Activated CD4-positive, alpha-beta T cell treated with anti-CD3 and anti-CD28 coated beads for 36 hours (primary cell): ENCODE measurements at regions not wholly inside any gene's neighbourhood (a gene's known extent, or its start where the extent isn't known, plus 50 kb on each side); places are given as distances from the start of the nearest gene placed in this dataset.

Experiments used
- ATAC-seq: fragments of 200-7000 bp; cut with Tn5 transposase; one replicate; pipeline ENCODE4 v1.10.0; 2021; ENCODE audit warnings: mild to moderate bottlenecking, moderate library complexity
- CTCF ChIA-PET: fragments of 350-600 bp; sonication (Branson Sonifier 250); formaldehyde crosslinking; loops from one replicate; lab custom pipeline; 2021; ENCODE audit warnings: antibody characterized with exemption; lab: Charles Lee
- POLR2A ChIA-PET: fragments of 350-600 bp; sonication (Branson Sonifier 250); formaldehyde crosslinking; loops from one replicate; lab custom pipeline; 2021; ENCODE audit warnings: antibody characterized with exemption, inconsistent platforms; lab: Charles Lee
- DNase-seq: peaks from one replicate; pipeline ENCODE4 v3.0.0-alpha.2; 2020
- H3K27ac Mint-ChIP-seq: one replicate; pipeline ENCODE4 v1.8.0; 2021; ENCODE audit warnings: mixed read lengths
- H3K27me3 Mint-ChIP-seq: one replicate; pipeline ENCODE4 v1.8.0; 2021; ENCODE audit warnings: mixed read lengths
- H3K36me3 Mint-ChIP-seq: one replicate; pipeline ENCODE4 v1.8.0; 2021; ENCODE audit warnings: low read depth, mixed read lengths
- H3K4me1 Mint-ChIP-seq: one replicate; pipeline ENCODE4 v1.8.0; 2021; ENCODE audit warnings: mixed read lengths
- H3K4me3 Mint-ChIP-seq: one replicate; pipeline ENCODE4 v1.8.0; 2021; ENCODE audit warnings: mild to moderate bottlenecking, moderate library complexity, mixed read lengths
- H3K9me3 Mint-ChIP-seq: one replicate; pipeline ENCODE4 v1.8.0; 2021; ENCODE audit warnings: low read depth, mixed read lengths
- intact Hi-C, 2 experiments: fragments of 100-400 bp; cut with DNase I in 1 of 2; cut with micrococcal nuclease in 1 of 2; formaldehyde crosslinking; loops; one replicate each; pipeline versions ENCODE4 v1.14.2 to v1.15.1; 2022 to 2024; cut with DNase I, micrococcal nuclease

- POLR2A ChIA-PET, result no interaction called here
- Mint-ChIP-seq H3K9me3 (no peaks in the 10 kb centered on the region), H3K27ac (no peak overlapping the region), H3K36me3 (no peaks in the 10 kb centered on the region), H3K4me1 (no peaks in the 10 kb centered on the region), H3K4me3 (no peak overlapping the region), H3K27me3 (peaks cover 6% of the 10 kb centered on the region)
- DNase-seq, result no peak
- ATAC-seq, result no peak
- CTCF ChIA-PET, result no interaction called here
- intact Hi-C loops, result no loop called here
These were observed 238.0 kb upstream of the LRIG1 start for GRCh38 chr3:66738625-66739365.

GRCh38 chr3:66740260-66740659, 239.4 kb upstream of the LRIG1 start:
- intact Hi-C loops, result loop anchor here in 1 of 2 experiments (5.0 kb wide), 1 partner anchor 463 kb away; no protein-coding TSS in a partner anchor
- peaks cover 6% of the 10 kb centered on the region for H3K27me3 Mint-ChIP-seq
- H3K36me3 Mint-ChIP-seq, result no peaks in the 10 kb centered on the region
- H3K9me3 Mint-ChIP-seq, result no peaks in the 10 kb centered on the region
- ChIA-PET POLR2A (no interaction called here), CTCF (no interaction called here)
- H3K4me3 Mint-ChIP-seq, result no peak overlapping the region
- H3K4me1 Mint-ChIP-seq, result no peaks in the 10 kb centered on the region
- H3K27ac Mint-ChIP-seq, result no peak overlapping the region
- DNase-seq (no peak), ATAC-seq (no peak)

- CTCF ChIA-PET, result interaction anchor here (0.8 kb wide), 1 partner anchor 10 kb away, joined by 3 read pairs; no protein-coding TSS in a partner anchor
- intact Hi-C loops, result loop anchor here in 1 of 2 experiments (5.0 kb wide), 1 partner anchor 467 kb away; no protein-coding TSS in a partner anchor
- H3K27me3 Mint-ChIP-seq, result peaks cover 4% of the 10 kb centered on the region
- no peak overlapping the region for H3K27ac Mint-ChIP-seq
- H3K4me3 Mint-ChIP-seq, result no peak overlapping the region
- H3K4me1 Mint-ChIP-seq, result no peaks in the 10 kb centered on the region
- no peaks in the 10 kb centered on the region for H3K9me3 Mint-ChIP-seq
- ATAC-seq, result no peak
- H3K36me3 Mint-ChIP-seq, result no peaks in the 10 kb centered on the region
- DNase-seq, result no peak
- POLR2A ChIA-PET, result no interaction called here
These were observed 243.7 kb upstream of the LRIG1 start for GRCh38 chr3:66744521-66744920.

DNA sequence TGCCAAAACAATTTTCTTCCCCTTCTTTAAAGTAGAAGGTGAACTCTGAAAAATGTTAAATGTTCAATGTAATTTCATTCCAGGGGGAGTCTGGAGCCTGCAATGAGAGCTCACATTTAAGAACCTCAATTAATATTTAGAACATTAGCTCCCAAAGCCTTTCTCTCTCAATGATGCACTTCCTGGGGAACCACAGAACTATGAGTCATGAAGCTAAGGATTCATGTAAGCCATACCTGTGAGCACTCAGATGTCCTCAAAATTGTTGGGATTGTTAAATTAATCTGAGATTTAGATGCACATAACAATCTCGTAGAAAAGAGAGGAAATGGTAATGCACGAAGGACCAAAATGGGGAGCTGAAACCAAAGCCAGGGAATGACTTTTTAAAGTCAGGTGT, 244.2 kb upstream of the LRIG1 start:
- Mint-ChIP-seq H3K4me1 (no peaks in the 10 kb centered on the region), H3K9me3 (no peaks in the 10 kb centered on the region), H3K4me3 (no peak overlapping the region), H3K36me3 (no peaks in the 10 kb centered on the region), H3K27ac (no peak overlapping the region), H3K27me3 (peaks cover 4% of the 10 kb centered on the region)
- ChIA-PET POLR2A (no interaction called here), CTCF (no interaction called here)
- no peak for DNase-seq
- intact Hi-C loops, result loop anchor here in 1 of 2 experiments (5.0 kb wide), 1 partner anchor 468 kb away; no protein-coding TSS in a partner anchor
- no peak for ATAC-seq

DNA sequence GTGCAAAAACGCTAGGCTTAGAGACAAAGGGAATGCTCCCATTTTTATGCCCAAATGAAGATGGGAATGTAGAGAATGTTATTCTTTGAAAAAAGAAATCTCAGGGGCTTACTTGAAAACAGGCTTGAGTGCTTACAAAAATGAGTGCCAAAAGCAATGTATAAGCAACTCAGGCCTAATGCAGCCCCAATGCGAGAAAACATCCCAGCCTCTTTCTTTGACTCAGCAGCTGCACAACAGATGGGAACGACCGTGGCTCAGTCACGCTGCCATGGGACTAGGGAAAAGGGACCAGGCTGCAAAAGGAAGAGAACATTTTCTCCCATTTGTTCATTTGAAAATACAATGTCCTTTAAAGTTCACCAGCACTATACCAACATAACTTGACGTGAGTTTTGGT, 246.4 kb upstream of the LRIG1 start:
- H3K27ac Mint-ChIP-seq, result no peak overlapping the region
- ATAC-seq (no peak), DNase-seq (no peak)
- no peaks in the 10 kb centered on the region for H3K4me1 Mint-ChIP-seq
- no peaks in the 10 kb centered on the region for H3K36me3 Mint-ChIP-seq
- H3K4me3 Mint-ChIP-seq, result no peak overlapping the region
- ChIA-PET CTCF (no interaction called here), POLR2A (no interaction called here)
- H3K27me3 Mint-ChIP-seq, result peaks cover 4% of the 10 kb centered on the region
- H3K9me3 Mint-ChIP-seq, result no peaks in the 10 kb centered on the region
- intact Hi-C loops, result no loop called here

DNA sequence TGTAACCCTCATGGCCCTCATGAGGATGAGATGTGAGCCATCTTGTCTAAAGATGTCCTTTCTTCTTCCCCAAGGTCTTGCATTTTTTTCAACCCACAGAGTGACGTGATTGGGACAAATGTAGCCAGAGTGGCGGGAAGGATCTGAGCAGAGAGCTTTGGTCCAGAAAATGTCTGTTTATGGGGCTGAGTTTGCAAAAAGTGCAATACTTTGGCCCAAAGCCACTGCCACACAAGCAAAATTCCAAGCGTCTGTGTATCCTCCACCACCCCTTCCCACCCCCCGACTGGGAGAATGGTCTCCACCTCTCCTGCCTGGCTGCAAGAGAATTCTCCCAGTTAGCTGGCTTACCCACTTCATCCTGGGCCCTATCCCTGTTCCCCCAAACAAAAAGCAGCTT, 246.9 kb upstream of the LRIG1 start:
- Mint-ChIP-seq H3K27ac (no peak overlapping the region), H3K4me3 (no peak overlapping the region), H3K36me3 (no peaks in the 10 kb centered on the region), H3K4me1 (no peaks in the 10 kb centered on the region), H3K27me3 (peaks cover 7% of the 10 kb centered on the region), H3K9me3 (no peaks in the 10 kb centered on the region)
- ChIA-PET CTCF (interaction anchor here (1.2 kb wide), 1 partner anchor 10 kb away, joined by 3 read pairs; no protein-coding TSS in a partner anchor), POLR2A (no interaction called here)
- ATAC-seq, result no peak
- intact Hi-C loops, result no loop called here
- DNase-seq, result no peak

DNA sequence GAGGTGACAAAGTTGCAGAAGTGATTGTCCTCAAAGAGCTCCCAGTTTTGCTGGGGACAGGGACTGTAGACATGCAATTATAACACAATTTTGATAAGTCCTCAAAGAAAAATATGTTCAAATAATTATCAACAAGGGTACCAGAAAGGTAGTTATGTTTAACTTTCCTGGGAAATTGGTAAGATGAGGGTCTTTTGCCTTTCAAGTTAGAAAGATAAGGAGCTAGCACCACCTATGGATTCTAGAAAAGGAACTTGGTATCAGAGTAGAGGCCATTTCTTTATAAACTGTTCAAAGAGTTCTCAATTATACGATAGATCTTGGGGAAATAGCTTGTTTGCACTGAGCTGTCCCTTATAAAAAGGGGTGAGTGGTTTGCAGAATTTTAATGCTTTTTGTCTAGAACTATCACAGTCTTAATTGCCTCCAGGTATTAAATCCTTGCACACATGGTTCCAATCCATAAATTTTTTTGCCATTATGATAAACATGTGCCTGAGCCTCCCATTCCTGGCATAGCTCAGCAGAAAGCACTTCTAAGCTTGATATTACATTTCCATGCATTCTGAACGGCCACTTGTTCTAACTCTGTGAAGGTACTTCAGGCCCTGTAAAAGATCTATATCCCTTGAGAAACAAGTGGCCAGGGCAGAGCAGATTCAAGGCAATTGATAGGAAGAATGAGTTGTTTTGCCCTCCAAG, 247.5 kb upstream of the LRIG1 start:
- ChIA-PET POLR2A (no interaction called here), CTCF (interaction anchor here (1.2 kb wide), 1 partner anchor 10 kb away, joined by 3 read pairs; no protein-coding TSS in a partner anchor)
- Mint-ChIP-seq H3K4me1 (no peaks in the 10 kb centered on the region), H3K27me3 (peaks cover 7% of the 10 kb centered on the region), H3K27ac (no peak overlapping the region), H3K4me3 (no peak overlapping the region), H3K9me3 (no peaks in the 10 kb centered on the region), H3K36me3 (no peaks in the 10 kb centered on the region)
- intact Hi-C loops, result no loop called here
- DNase-seq, result no peak
- ATAC-seq, result no peak

DNA sequence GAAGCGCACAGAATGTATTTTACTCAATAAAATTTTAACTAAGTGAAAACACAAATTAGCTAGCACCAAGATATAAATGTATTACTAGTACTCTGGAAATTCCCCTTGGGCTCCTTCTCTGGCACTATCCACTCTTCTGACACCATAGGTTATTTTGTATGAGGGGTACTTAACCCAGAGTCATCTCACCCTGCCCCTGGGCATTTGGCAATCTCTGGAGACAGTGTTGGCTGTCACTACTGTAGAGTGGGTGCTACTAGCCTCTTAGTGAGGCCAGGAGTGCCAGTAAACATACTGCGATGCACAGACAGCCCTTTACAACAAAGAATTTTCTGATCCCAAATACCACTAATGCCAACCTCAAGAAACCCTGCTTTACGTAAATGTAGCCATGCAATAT, 246.3 kb upstream of the KBTBD8 start:
- no peak for DNase-seq
- ChIA-PET POLR2A (no interaction called here), CTCF (no interaction called here)
- intact Hi-C loops, result no loop called here
- Mint-ChIP-seq H3K27me3 (peaks cover 5% of the 10 kb centered on the region), H3K27ac (no peak overlapping the region), H3K36me3 (no peaks in the 10 kb centered on the region), H3K4me1 (no peaks in the 10 kb centered on the region), H3K9me3 (no peaks in the 10 kb centered on the region), H3K4me3 (no peak overlapping the region)
- no peak for ATAC-seq

GRCh38 chr3:66753670-66754069, 244.4 kb upstream of the KBTBD8 start:
- POLR2A ChIA-PET, result no interaction called here
- H3K9me3 Mint-ChIP-seq, result no peaks in the 10 kb centered on the region
- H3K27me3 Mint-ChIP-seq, result peaks cover 5% of the 10 kb centered on the region
- no peak overlapping the region for H3K4me3 Mint-ChIP-seq
- no peaks in the 10 kb centered on the region for H3K36me3 Mint-ChIP-seq
- CTCF ChIA-PET, result interaction anchor here (0.6 to 1.3 kb wide), 2 partner anchors 9 to 823 kb away, joined by 3 to 4 read pairs; no protein-coding TSS in a partner anchor
- no peaks in the 10 kb centered on the region for H3K4me1 Mint-ChIP-seq
- ATAC-seq (no peak), DNase-seq (no peak)
- intact Hi-C loops, result no loop called here
- H3K27ac Mint-ChIP-seq, result no peak overlapping the region

DNA sequence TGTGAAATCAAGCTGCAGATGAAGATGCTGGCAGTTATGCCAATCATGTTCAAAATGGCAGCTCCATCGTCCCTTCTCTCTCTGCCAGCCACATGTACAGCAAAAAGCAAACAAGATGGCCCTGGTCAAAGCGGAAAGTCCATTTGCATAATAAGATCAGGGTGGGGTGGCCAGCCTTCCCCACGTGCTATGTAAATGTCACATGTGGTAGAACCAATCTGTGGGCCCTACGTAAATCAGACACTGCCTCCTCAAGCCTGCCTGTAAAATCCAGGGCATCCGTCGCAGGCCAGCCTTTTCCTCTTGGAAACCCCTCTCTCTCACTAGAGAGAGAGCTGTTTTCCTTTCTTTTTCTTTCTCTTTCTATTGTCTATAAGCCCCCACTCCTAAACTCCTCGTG, 243.5 kb upstream of the KBTBD8 start:
- Mint-ChIP-seq H3K36me3 (no peaks in the 10 kb centered on the region), H3K27ac (no peak overlapping the region), H3K9me3 (no peaks in the 10 kb centered on the region), H3K27me3 (peaks cover 2% of the 10 kb centered on the region), H3K4me3 (no peak overlapping the region), H3K4me1 (no peaks in the 10 kb centered on the region)
- intact Hi-C loops, result no loop called here
- ChIA-PET POLR2A (no interaction called here), CTCF (interaction anchor here (0.6 to 1.1 kb wide), 2 partner anchors 11 to 66 kb away, joined by 3 read pairs; no protein-coding TSS in a partner anchor)
- no peak for ATAC-seq
- DNase-seq, result no peak

- Mint-ChIP-seq H3K27me3 (peaks cover 2% of the 10 kb centered on the region), H3K4me3 (no peak overlapping the region), H3K27ac (no peak overlapping the region), H3K9me3 (no peaks in the 10 kb centered on the region), H3K4me1 (no peaks in the 10 kb centered on the region), H3K36me3 (no peaks in the 10 kb centered on the region)
- intact Hi-C loops, result no loop called here
- DNase-seq, result no peak
- POLR2A ChIA-PET, result no interaction called here
- ATAC-seq, result no peak
- CTCF ChIA-PET, result no interaction called here
These were observed 242.2 kb upstream of the KBTBD8 start for GRCh38 chr3:66755924-66756323.
